ENCODE measurements at regions not wholly inside any gene's neighbourhood (a gene's known extent, or its start where the extent isn't known, plus 50 kb on each side); places are given as distances from the start of the nearest gene placed in this dataset.

- peaks cover 0 to 23% (median 0%) of the 10 kb centered on the region in 3 donors for H3K4me1 ChIP-seq
- H3K4me3 ChIP-seq, result no peak overlapping the region
- H3K27me3 ChIP-seq, result no peaks in the 10 kb centered on the region
- H3K27ac ChIP-seq, result peak overlapping the region in 3 of 4 donors; percentile 3 to 36 (median 3)
- H3K9me3 ChIP-seq, result no peaks in the 10 kb centered on the region
- no peak for ATAC-seq
- TF ChIP-seq POLR2AphosphoS5 (IDR thresholded peaks at IDR 0.05) (no peak), POLR2A (IDR thresholded peaks at IDR 0.05) (no peak), EP300 (IDR thresholded peaks at IDR 0.05) (no peak), CTCF (IDR thresholded peaks at IDR 0.05) (no peak)
- whole genome bisulfite sequencing, 2 donors (ENCODE audit: low coverage in 1 of 2), result 6 to 26% methylated on average over 3 of the region's 3 CpGs
- H3K36me3 ChIP-seq, result no peaks in the 10 kb centered on the region
Measured at GRCh38 chr3:162367429-162368260, 871.0 kb downstream of the OTOL1 start.

- 29 to 43% methylated on average over 3 to 4 of the region's 4 CpGs for WGBS, 2 donors (ENCODE audit: low coverage in 1 of 2)
- ATAC-seq, result no peak
- H3K27ac ChIP-seq, result peak overlapping the region in 2 of 4 donors; percentile 3 to 36
Measured at GRCh38 chr3:162368417-162368816, 871.8 kb downstream of the OTOL1 start.

GRCh38 chr3:162369306-162369705, 872.7 kb downstream of the OTOL1 start:
- TF ChIP-seq CTCF (IDR thresholded peaks at IDR 0.05) (no peak), EP300 (IDR thresholded peaks at IDR 0.05) (no peak), POLR2AphosphoS5 (IDR thresholded peaks at IDR 0.05) (no peak), POLR2A (IDR thresholded peaks at IDR 0.05) (no peak)
- WGBS, 2 donors (ENCODE audit: low coverage in 1 of 2), result 44 to 62% methylated on average over 1 of the region's 1 CpG
- Histone ChIP-seq H3K4me3 (no peak overlapping the region), H3K36me3 (no peaks in the 10 kb centered on the region), H3K27ac (no peak overlapping the region), H3K27me3 (no peaks in the 10 kb centered on the region), H3K4me1 (peaks cover 0 to 23% (median 0%) of the 10 kb centered on the region in 3 donors), H3K9me3 (no peaks in the 10 kb centered on the region)
- ATAC-seq, result no peak

More at GRCh38 chr3:162368417-162368816, 871.8 kb downstream of the OTOL1 start:
- Histone ChIP-seq H3K4me3 (no peak overlapping the region), H3K36me3 (no peaks in the 10 kb centered on the region), H3K9me3 (no peaks in the 10 kb centered on the region), H3K4me1 (peaks cover 0 to 23% (median 0%) of the 10 kb centered on the region in 3 donors), H3K27me3 (no peaks in the 10 kb centered on the region)
- no peak for TF ChIP-seq POLR2AphosphoS5 (IDR thresholded peaks at IDR 0.05)
- no peak for TF ChIP-seq POLR2A (IDR thresholded peaks at IDR 0.05)
- no peak for TF ChIP-seq EP300 (IDR thresholded peaks at IDR 0.05)
- no peak for TF ChIP-seq CTCF (IDR thresholded peaks at IDR 0.05)

GRCh38 chr3:162370141-162370540, 873.5 kb downstream of the OTOL1 start:
- H3K4me3 ChIP-seq, result no peak overlapping the region
- ATAC-seq, result no peak
- 80 to 100% methylated on average over 1 of the region's 1 CpG for WGBS, 2 donors (ENCODE audit: low coverage in 1 of 2)

More at GRCh38 chr3:162370141-162370540, 873.5 kb downstream of the OTOL1 start:
- H3K9me3 ChIP-seq, result no peaks in the 10 kb centered on the region
- peaks cover 0 to 23% (median 0%) of the 10 kb centered on the region in 3 donors for H3K4me1 ChIP-seq
- TF ChIP-seq POLR2AphosphoS5 (IDR thresholded peaks at IDR 0.05) (no peak), EP300 (IDR thresholded peaks at IDR 0.05) (no peak), CTCF (IDR thresholded peaks at IDR 0.05) (no peak), POLR2A (IDR thresholded peaks at IDR 0.05) (no peak)
- no peak overlapping the region for H3K27ac ChIP-seq
- no peaks in the 10 kb centered on the region for H3K36me3 ChIP-seq
- H3K27me3 ChIP-seq, result no peaks in the 10 kb centered on the region

All from gastroesophageal sphincter (tissue), 4 donors.